ENCODE measurements at regions not wholly inside any gene's neighbourhood (a gene's known extent, or its start where the extent isn't known, plus 50 kb on each side); places are given as distances from the start of the nearest gene placed in this dataset.
"Not testable (repeated sequence)": the region's sequence is repeated elsewhere in the genome, so short reads cannot be mapped to it uniquely, and the experiment has no call there.

GRCh38 chr10:42187501-42188195 is 450.7 kb downstream of the ZNF33B start:
- not testable (repeated sequence) for DNase-seq (ENCODE audit: low spot score)

- not testable (repeated sequence) for DNase-seq (ENCODE audit: low spot score)
These were observed 460.3 kb downstream of the ZNF33B start for GRCh38 chr10:42177793-42178689.

DNA sequence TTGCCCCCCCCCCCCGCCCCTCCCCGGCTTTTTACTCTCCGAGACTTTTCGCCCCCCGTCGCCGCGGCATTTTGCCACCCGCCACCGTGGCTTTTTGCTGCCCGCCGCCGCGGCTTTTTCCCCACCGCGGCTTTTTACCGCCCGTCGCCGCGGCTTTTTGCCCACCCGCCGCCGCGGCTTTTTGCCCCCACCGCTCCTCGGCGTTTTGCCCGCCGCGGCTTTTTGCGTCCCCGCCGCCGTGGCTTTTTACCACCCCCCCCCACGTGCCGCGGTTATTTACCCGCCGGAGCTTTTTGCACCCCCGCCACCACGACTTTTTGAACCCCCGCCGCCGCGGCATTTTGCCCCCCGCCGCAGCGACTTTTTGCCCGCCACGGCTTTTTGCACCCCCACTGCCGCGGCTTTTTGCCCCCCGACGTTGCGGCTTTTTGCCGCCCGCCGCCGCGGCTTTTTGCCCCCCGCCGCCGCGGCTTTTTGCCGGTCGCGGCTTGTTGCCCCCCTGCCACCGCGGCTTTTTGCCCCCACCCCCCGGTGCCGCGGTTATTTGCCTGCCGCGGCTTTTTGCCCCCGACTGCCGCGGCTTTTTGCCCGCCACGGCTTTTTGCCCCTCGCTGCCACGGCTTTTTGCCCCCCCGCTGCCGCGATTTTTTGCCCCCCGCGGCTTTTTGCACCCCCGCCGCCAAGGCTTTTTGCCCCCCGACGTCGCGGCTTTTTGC is 461.1 kb downstream of the ZNF33B start:
- no peak for DNase-seq (ENCODE audit: low spot score)

- no peak for DNase-seq (ENCODE audit: low spot score)
These were observed 487.8 kb downstream of the ZNF33B start for GRCh38 chr10:42150428-42151061.

GRCh38 chr10:42149722-42150427 is 488.5 kb downstream of the ZNF33B start:
- DNase-seq (ENCODE audit: low spot score): no peak

DNA sequence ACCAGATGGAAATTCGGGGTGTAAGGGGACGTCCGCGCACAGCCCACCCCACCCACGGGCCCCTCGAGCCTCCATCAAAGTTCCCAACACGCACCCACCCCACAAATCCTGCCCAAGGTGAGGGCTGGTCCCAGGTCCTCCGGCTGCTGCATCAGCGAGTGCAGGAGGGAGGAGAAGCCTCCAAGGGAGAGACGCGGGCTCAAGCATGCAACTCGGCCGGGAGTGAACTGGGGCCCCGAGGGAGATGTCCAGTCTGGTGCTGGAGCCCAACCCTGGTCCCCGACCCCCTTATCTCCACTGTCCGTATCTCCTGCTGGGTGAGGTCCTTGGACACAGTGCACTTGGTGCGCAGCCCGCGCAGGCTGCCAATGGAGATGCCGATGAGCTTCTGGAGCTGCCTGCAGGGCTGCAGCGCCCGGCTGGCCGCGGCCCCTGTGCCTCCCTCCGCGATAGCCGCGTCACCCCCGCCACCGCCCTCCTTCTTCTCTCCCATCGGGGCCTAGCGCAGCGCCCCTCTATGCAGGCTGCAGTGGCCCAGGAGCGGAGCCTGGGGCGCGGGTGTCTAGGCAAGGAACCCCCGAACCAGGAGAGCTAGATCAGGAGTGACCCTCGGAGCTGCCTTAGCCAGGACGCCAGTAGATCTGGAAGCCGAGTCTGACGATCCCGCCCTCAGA is 489.2 kb downstream of the ZNF33B start:
- DNase-seq (ENCODE audit: low spot score): no peak

DNA sequence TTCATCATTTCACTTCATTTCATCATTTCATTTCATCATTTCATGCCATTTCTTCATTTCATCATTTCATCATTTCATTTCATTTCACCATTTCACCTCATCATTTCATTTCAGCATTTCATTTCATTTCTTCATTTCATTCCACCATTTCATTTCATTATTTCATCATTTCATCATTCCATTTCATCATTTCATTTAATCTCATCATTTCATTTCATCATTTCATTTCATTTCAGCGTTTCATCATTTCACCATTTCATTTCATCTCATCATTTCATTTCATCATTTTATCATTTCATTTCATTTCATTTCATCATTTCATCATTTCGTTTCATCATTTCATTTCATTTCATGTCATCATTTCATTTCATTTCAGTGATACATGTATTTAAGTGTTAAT is 492.2 kb downstream of the ZNF33B start:
- DNase-seq (ENCODE audit: low spot score): not testable (repeated sequence)

- DNase-seq (ENCODE audit: low spot score): not testable (repeated sequence)
These were observed 500.3 kb downstream of the ZNF33B start for GRCh38 chr10:42138023-42138422.

GRCh38 chr10:42113158-42113450 is 525.3 kb downstream of the ZNF33B start:
- no peak for DNase-seq (ENCODE audit: low spot score)

DNA sequence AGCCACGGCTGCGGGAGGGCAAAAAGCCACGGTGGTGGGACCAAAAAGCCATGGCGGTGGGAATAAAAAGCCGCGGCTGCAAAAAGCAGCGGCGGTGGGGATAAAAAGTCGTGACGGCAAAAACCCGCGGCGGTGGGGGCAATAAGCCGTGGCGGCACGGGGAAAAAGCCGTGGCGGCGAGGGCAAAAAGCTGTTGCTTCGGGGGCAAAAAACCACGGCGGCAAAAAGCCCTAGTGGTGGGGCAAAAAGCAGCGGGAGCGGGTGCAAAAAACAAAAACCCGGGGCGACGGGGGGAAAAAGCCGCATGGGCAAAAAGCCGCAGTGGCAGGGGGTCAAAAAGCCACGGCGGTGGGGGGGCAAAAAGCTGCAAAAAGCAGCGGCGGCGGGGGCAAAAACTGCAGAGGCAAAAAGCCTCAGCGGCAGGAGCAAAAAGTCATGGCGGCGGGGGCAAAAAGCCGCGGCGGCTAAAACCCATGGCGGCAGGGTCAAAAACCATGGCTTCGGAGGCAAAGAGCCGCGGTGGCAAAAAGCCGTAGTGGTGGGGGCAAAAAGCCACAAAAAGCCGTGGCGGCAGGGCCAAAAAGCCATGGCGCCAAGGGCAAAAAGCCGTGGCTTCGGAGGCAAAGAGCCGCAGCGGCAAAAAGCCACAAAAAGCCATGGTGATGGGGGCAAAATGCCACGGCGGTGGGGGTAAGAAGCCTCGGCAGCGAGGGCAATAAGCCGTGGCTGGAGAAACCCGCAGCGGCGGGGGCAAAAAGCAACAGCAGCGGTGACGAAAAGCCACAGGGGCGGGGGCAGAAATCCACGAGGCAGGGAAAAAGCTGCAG is 525.8 kb downstream of the ZNF33B start:
- DNase-seq (ENCODE audit: low spot score): no peak

- DNase-seq (ENCODE audit: low spot score): no peak
These were observed 526.6 kb downstream of the ZNF33B start for GRCh38 chr10:42111661-42112330.

- DNase-seq (ENCODE audit: low spot score): no peak
These were observed 527.3 kb downstream of the ZNF33B start for GRCh38 chr10:42111076-42111475.
